PC-9 (cell line): ENCODE measurements at regions not wholly inside any gene's neighbourhood (a gene's known extent, or its start where the extent isn't known, plus 50 kb on each side); places are given as distances from the start of the nearest gene placed in this dataset.

ENCODE experiments used
- EZH2 ChIP-seq: fragments of 200-600 bp; sonication (generic); IDR thresholded peaks from 2 replicates; pipeline ENCODE4 v1.8.0; 2017; ENCODE audit warnings: antibody characterized with exemption, low read depth
- TF ChIP-seq, protein P1 (sequence below): fragments of 200-600 bp; sonication (generic); conservative IDR thresholded peaks from 2 replicates; pipeline ENCODE4 v1.6.1; 2017; ENCODE audit warnings: mixed run types, antibody characterized with exemption, mild to moderate bottlenecking, moderate library complexity

DNA sequence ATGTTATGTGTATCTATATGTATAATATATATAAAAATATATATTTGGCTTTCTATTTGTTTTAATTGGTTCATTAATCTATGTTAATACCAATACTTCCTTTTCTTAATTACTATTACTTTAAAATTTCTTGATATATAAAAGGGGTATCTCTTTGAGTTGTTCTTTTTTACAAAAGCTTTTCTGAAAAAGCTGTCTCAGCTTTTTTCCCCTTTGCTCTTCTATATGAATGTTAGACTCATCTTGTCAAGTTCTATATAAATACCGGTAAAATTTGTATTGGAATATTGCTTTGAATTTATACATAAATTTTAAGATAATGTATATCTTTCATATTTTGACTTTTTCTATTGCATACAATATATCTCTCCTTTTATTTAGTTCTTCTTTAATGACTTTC is 139.8 kb upstream of the FOXG1 start:
- TF ChIP-seq, protein P1, sequence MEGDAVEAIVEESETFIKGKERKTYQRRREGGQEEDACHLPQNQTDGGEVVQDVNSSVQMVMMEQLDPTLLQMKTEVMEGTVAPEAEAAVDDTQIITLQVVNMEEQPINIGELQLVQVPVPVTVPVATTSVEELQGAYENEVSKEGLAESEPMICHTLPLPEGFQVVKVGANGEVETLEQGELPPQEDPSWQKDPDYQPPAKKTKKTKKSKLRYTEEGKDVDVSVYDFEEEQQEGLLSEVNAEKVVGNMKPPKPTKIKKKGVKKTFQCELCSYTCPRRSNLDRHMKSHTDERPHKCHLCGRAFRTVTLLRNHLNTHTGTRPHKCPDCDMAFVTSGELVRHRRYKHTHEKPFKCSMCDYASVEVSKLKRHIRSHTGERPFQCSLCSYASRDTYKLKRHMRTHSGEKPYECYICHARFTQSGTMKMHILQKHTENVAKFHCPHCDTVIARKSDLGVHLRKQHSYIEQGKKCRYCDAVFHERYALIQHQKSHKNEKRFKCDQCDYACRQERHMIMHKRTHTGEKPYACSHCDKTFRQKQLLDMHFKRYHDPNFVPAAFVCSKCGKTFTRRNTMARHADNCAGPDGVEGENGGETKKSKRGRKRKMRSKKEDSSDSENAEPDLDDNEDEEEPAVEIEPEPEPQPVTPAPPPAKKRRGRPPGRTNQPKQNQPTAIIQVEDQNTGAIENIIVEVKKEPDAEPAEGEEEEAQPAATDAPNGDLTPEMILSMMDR: no peak
- no peak for TF ChIP-seq EZH2
